ENCODE measurements at regions not wholly inside any gene's neighbourhood (a gene's known extent, or its start where the extent isn't known, plus 50 kb on each side); places are given as distances from the start of the nearest gene placed in this dataset.

GRCh38 chr12:40620564-40621019, 71.6 kb upstream of the CNTN1 start:
- DNase-seq = no peak

- peak; percentile 31 for DNase-seq
Measured at GRCh38 chr12:40622246-40622838, 69.9 kb upstream of the CNTN1 start.

- DNase-seq = no peak
Measured at GRCh38 chr12:40632171-40632570, 60.1 kb upstream of the CNTN1 start.

- DNase-seq = no peak
Measured at GRCh38 chr12:40632933-40633332, 59.3 kb upstream of the CNTN1 start.

- DNase-seq = no peak
Measured at GRCh38 chr12:40634517-40635131, 57.6 kb upstream of the CNTN1 start.

GRCh38 chr12:40635141-40635731, 57.0 kb upstream of the CNTN1 start:
- no peak for DNase-seq

Measured in T1000 (cell line).